ENCODE measurements at regions not wholly inside any gene's neighbourhood (a gene's known extent, or its start where the extent isn't known, plus 50 kb on each side); places are given as distances from the start of the nearest gene placed in this dataset.
"Not testable (repeated sequence)": the region's sequence is repeated elsewhere in the genome, so short reads cannot be mapped to it uniquely, and the experiment has no call there.

DNA sequence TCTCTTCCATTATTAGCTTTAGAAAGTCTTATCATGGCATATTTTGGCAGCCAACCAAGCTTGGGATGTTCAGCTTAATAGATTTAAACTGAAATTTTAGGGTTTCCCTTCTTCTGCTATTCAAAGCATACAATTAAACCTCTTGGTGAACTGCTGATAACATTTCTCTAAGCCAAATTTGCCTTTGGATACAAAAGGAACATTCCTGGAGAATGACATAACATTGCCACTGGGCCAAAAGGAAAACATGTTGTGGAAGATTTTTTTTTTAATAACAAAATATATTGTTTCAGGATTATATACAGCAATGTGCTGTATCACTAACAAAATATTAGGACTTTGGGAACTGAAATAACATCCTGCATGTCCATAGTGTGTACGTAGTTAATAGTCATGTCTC, 215.1 kb upstream of the TBX18 start:
- Histone ChIP-seq H3K9ac (ENCODE audit: insufficient read length) (no peak overlapping the region), H3K27ac (no peak overlapping the region), H3K36me3 (ENCODE audit: insufficient read depth, low read length) (no peaks in the 10 kb centered on the region), H3K4me3 (no peak overlapping the region), H3K9me3 (ENCODE audit: low read depth, low read length) (no peaks in the 10 kb centered on the region)
- no peak for DNase-seq (ENCODE audit: low read depth, low spot score)
- TF ChIP-seq EZH2 (IDR thresholded peaks at IDR 0.05), result no peak
- no peak for TF ChIP-seq POLR2AphosphoS5 (IDR thresholded peaks at IDR 0.05; ENCODE audit: borderline replicate concordance, low read depth, low read length)
- no peak for TF ChIP-seq FOXP2 (optimal IDR thresholded peaks at IDR 0.05; ENCODE audit: control extremely low read depth, extremely low read length, insufficient read depth)

DNA sequence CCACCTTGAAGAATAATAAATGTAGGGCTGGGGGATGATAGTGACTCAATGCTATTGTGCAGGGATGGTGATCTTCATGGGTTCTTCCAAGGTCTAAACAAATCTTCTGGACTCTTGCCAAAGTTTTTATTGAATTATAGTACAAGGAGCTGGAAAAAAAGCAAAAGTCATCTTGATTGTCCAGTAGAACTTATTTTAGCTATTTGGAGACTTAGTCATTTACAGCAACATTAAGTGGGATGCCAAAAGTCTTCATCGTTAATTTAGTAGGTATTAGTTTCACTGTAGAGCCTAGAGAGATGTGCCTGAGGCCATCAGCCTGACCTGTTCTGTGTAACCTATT, 212.9 kb upstream of the TBX18 start:
- Histone ChIP-seq H3K9me3 (ENCODE audit: low read depth, low read length) (no peaks in the 10 kb centered on the region), H3K4me3 (no peak overlapping the region), H3K27ac (no peak overlapping the region), H3K36me3 (ENCODE audit: insufficient read depth, low read length) (no peaks in the 10 kb centered on the region), H3K9ac (ENCODE audit: insufficient read length) (no peak overlapping the region)
- TF ChIP-seq POLR2AphosphoS5 (IDR thresholded peaks at IDR 0.05; ENCODE audit: borderline replicate concordance, low read depth, low read length) (no peak), EZH2 (IDR thresholded peaks at IDR 0.05) (no peak), FOXP2 (optimal IDR thresholded peaks at IDR 0.05; ENCODE audit: control extremely low read depth, extremely low read length, insufficient read depth) (no peak)
- DNase-seq (ENCODE audit: low read depth, low spot score), result no peak

DNA sequence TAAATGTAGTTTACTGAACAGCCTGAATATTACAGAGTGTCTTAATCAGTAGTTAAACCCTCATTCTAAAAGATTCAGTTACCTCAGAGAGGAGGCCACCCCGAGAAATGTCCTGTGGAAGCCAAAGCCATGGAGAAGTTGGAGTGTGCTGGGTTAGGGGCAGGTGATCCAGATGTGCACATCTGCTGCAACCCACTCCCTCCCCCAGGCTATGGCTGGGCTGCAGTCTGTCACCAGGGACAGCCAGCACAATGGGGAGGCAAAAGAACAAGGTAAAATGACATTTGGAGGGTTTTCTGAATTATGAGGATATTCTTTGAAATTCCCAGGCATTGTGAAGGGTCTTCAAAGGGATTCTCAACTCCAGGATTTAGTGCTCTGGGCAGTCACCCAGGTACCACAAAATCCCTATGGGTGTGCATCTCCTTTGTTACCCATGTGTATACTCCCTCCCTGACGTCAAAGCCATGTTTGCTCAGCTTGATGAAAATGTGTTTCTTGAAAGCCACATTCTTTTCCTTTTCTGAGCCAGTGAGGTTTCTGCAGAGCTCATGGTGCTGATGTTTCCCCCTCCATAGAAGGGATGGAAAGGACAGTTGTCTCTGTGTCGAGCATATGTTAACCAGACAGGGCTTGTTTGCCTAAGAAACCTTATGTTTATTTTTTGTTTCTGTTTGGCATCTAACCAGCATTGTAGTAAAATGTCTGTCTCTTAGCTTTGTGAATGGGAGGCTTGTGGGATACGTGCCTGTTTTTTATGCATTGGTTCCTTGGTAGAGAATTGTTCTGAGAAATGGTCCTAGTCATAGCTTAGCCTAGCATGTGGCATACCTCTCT, 212.3 kb upstream of the TBX18 start:
- Histone ChIP-seq H3K27ac (no peak overlapping the region), H3K9me3 (ENCODE audit: low read depth, low read length) (no peaks in the 10 kb centered on the region), H3K9ac (ENCODE audit: insufficient read length) (no peak overlapping the region), H3K36me3 (ENCODE audit: insufficient read depth, low read length) (no peaks in the 10 kb centered on the region), H3K4me3 (no peak overlapping the region)
- no peak for DNase-seq (ENCODE audit: low read depth, low spot score)
- no peak for TF ChIP-seq POLR2AphosphoS5 (IDR thresholded peaks at IDR 0.05; ENCODE audit: borderline replicate concordance, low read depth, low read length)
- no peak for TF ChIP-seq FOXP2 (optimal IDR thresholded peaks at IDR 0.05; ENCODE audit: control extremely low read depth, extremely low read length, insufficient read depth)
- no peak for TF ChIP-seq EZH2 (IDR thresholded peaks at IDR 0.05)

DNA sequence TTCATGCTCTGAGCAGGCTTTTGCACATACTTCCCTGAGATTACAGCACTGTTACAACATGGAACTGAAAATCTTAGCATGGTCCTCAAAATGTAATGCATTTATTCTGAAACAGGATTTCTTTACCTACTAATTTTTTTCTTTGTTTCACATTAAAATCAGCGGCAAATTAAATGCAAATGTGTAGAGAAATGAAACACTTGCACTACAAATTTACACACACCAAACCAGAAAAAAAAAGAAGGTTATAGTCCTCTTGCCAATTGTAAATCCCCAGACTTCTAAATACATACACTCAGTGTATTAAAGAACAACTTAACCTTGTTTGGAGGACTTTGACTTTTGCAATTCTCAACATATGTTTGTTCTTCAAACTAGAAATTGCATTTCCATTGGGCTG, 210.9 kb upstream of the TBX18 start:
- Histone ChIP-seq H3K27ac (no peak overlapping the region), H3K9me3 (ENCODE audit: low read depth, low read length) (no peaks in the 10 kb centered on the region), H3K9ac (ENCODE audit: insufficient read length) (no peak overlapping the region), H3K36me3 (ENCODE audit: insufficient read depth, low read length) (no peaks in the 10 kb centered on the region), H3K4me3 (no peak overlapping the region)
- no peak for DNase-seq (ENCODE audit: low read depth, low spot score)
- TF ChIP-seq FOXP2 (optimal IDR thresholded peaks at IDR 0.05; ENCODE audit: control extremely low read depth, extremely low read length, insufficient read depth) (no peak), EZH2 (IDR thresholded peaks at IDR 0.05) (no peak), POLR2AphosphoS5 (IDR thresholded peaks at IDR 0.05; ENCODE audit: borderline replicate concordance, low read depth, low read length) (no peak)

DNA sequence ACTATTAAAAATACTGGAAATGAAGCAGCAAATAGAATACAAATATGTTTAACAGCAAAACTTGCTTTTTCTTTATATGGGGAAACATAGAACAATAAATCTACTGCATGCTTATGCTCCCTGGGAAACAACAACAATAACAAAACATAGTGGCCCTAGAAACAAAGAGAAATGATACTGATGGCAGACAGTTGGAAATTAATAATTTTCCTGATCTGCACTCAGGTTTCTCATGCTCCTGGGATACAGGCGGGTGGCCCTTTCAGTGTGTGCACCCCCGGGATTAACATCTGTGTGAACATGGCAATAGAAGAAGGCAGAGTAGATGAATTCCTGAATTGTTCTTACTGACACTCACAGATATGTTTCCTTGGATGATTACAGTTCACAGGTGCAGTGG, 209.2 kb upstream of the TBX18 start:
- Histone ChIP-seq H3K4me3 (no peak overlapping the region), H3K9ac (ENCODE audit: insufficient read length) (no peak overlapping the region), H3K9me3 (ENCODE audit: low read depth, low read length) (no peaks in the 10 kb centered on the region), H3K36me3 (ENCODE audit: insufficient read depth, low read length) (no peaks in the 10 kb centered on the region), H3K27ac (no peak overlapping the region)
- TF ChIP-seq FOXP2 (optimal IDR thresholded peaks at IDR 0.05; ENCODE audit: control extremely low read depth, extremely low read length, insufficient read depth), result no peak
- TF ChIP-seq EZH2 (IDR thresholded peaks at IDR 0.05), result no peak
- TF ChIP-seq POLR2AphosphoS5 (IDR thresholded peaks at IDR 0.05; ENCODE audit: borderline replicate concordance, low read depth, low read length), result no peak
- DNase-seq (ENCODE audit: low read depth, low spot score), result no peak

DNA sequence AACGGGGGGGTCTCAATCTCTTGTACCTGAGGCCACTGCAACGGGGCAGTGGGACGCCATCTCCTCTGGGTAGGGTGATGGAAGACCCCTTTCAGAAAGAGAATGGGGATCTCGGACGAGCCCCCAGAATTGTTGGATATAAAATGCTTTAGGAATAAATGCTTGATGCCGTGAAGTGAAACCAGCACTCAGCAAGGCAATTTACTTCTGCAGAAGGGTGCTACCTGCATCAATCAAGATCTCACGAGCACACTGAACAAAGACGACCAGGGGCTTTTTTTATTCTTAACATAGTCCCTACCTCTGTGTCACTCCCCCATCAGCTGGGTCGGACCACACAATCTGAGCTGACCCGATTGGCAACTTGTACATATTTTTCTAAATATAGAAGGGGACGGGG, 203.6 kb upstream of the TBX18 start:
- no peak for TF ChIP-seq POLR2AphosphoS5 (IDR thresholded peaks at IDR 0.05; ENCODE audit: borderline replicate concordance, low read depth, low read length)
- TF ChIP-seq FOXP2 (optimal IDR thresholded peaks at IDR 0.05; ENCODE audit: control extremely low read depth, extremely low read length, insufficient read depth), result no peak
- TF ChIP-seq EZH2 (IDR thresholded peaks at IDR 0.05), result no peak
- Histone ChIP-seq H3K4me3 (no peak overlapping the region), H3K9ac (ENCODE audit: insufficient read length) (no peak overlapping the region), H3K36me3 (ENCODE audit: insufficient read depth, low read length) (no peaks in the 10 kb centered on the region), H3K9me3 (ENCODE audit: low read depth, low read length) (no peaks in the 10 kb centered on the region), H3K27ac (no peak overlapping the region)
- DNase-seq (ENCODE audit: low read depth, low spot score), result no peak

DNA sequence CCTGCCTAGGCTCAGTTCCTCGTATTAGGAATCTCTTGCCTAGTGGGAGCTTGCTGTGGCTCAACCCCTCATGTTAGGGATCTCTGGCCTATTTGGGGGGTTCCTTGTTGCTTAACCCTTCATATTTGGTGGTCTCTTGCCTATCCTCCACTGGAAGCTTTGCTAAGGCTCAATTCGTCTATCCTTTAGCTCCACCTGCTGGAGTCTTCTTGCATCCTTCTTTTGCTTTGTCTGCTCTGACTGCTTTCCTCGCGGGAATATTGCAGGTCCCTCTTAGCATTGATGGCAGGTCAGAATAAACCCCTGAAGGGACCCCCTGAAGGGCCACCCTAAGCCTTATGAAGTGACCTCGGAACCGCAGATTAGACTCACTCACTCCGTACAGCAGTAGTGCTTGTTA, 203.0 kb upstream of the TBX18 start:
- H3K4me3 ChIP-seq, result peak overlapping the region; percentile 45; the same call in 1 of the 2 replicates
- no peaks in the 10 kb centered on the region for H3K9me3 ChIP-seq (ENCODE audit: low read depth, low read length)
- TF ChIP-seq FOXP2 (optimal IDR thresholded peaks at IDR 0.05; ENCODE audit: control extremely low read depth, extremely low read length, insufficient read depth), result no peak
- no peak for TF ChIP-seq EZH2 (IDR thresholded peaks at IDR 0.05)
- TF ChIP-seq POLR2AphosphoS5 (IDR thresholded peaks at IDR 0.05; ENCODE audit: borderline replicate concordance, low read depth, low read length), result no peak
- H3K9ac ChIP-seq (ENCODE audit: insufficient read length), result no peak overlapping the region
- no peak for DNase-seq (ENCODE audit: low read depth, low spot score)
- H3K36me3 ChIP-seq (ENCODE audit: insufficient read depth, low read length), result no peaks in the 10 kb centered on the region
- no peak overlapping the region for H3K27ac ChIP-seq

DNA sequence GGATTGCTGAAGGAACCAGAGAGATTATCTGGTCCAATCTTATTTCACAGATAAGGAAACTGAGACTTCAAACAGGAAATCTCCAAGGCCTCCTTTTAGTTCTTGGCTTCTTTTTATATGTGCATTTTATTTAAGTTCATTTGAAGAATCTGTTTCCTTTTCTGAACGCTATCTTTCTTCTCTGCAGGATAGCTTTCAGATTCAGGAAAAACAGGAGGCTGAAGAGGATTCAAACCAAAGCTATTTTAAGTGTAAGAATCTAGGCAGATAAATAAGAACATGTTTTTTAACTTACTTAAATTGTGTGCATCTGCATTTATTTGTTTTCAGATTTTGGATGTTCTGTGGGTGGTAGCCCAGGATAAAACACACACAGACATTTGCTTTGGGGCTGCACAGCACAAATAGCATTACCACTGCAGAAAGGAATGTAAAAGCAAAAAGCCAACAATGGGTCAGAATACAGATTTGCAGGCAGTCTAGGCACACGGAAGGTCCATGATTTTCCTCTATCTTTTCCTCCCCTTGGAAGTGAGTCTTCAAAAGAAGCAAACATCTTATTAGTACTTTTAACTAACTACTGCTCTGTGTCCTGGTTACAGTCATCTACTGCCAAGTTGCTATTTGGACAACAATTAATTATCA, 188.8 kb upstream of the TBX18 start:
- Histone ChIP-seq H3K9me3 (ENCODE audit: low read depth, low read length) (no peaks in the 10 kb centered on the region), H3K9ac (ENCODE audit: insufficient read length) (no peak overlapping the region), H3K36me3 (ENCODE audit: insufficient read depth, low read length) (no peaks in the 10 kb centered on the region), H3K4me3 (no peak overlapping the region), H3K27ac (peak overlapping the region; percentile 3; the same call in 1 of the 2 replicates)
- TF ChIP-seq FOXP2 (optimal IDR thresholded peaks at IDR 0.05; ENCODE audit: control extremely low read depth, extremely low read length, insufficient read depth), result no peak
- TF ChIP-seq EZH2 (IDR thresholded peaks at IDR 0.05), result no peak
- no peak for TF ChIP-seq POLR2AphosphoS5 (IDR thresholded peaks at IDR 0.05; ENCODE audit: borderline replicate concordance, low read depth, low read length)
- DNase-seq (ENCODE audit: low read depth, low spot score), result peak; percentile 32

DNA sequence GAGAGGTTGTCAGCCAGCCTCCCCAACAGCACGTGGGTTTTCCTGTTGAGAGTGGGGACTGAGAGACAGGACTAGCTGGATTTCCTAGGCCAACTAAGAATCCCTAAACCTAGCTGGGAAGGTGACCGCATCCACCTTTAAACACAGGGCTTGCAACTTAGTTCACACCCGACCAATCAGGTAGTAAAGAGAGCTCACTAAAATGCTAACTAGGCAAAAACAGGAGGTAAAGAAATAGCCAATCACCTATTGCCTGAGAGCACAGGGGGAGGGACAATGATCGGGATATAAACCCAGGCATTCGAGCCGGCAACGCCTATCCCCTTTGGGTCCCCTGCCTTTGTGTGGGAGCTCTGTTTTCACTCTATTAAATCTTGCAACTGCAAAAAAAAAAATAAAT, 180.5 kb upstream of the TBX18 start:
- H3K27ac ChIP-seq; H3K9me3 ChIP-seq (ENCODE audit: low read depth, low read length); H3K9ac ChIP-seq (ENCODE audit: insufficient read length); H3K4me3 ChIP-seq; DNase-seq (ENCODE audit: low read depth, low spot score); H3K36me3 ChIP-seq (ENCODE audit: insufficient read depth, low read length): not testable (repeated sequence)
